Thoracic aorta (tissue), 2 donors: ENCODE measurements at regions not wholly inside any gene's neighbourhood (a gene's known extent, or its start where the extent isn't known, plus 50 kb on each side); places are given as distances from the start of the nearest gene placed in this dataset.

ENCODE experiments used
- ATAC-seq: fragments of 150-250 bp; one replicate; pipeline ENCODE4 v1.8.0; 2017; ENCODE audit warnings: low read depth; ENCODE audit not compliant: insufficient number of reproducible peaks, low FRiP score
- DNase-seq: peaks from one replicate; pipeline ENCODE4 v3.0.0-alpha.2; 2020; ENCODE audit warnings: low spot score
- H3K27ac ChIP-seq, 2 donors: fragments of 200-600 bp; sonication (generic); 1 replicate in 1 of 2; 2 replicates in 1 of 2; pipeline ENCODE4 v1.5.1; 2016; ENCODE audit warnings: mild to moderate bottlenecking in 2 of 2, moderate library complexity in 2 of 2
- H3K27me3 ChIP-seq: fragments of 200-600 bp; sonication (generic); replicated peaks from 2 replicates; pipeline ENCODE4 v1.6.0; 2016; ENCODE audit warnings: mild to moderate bottlenecking; ENCODE audit not compliant: insufficient read depth
- H3K36me3 ChIP-seq: fragments of 200-600 bp; sonication (generic); one replicate; pipeline ENCODE4 v1.5.1; 2016
- H3K4me1 ChIP-seq, 2 donors: fragments of 200-600 bp; sonication (generic); 1 replicate in 1 of 2; 2 replicates in 1 of 2; pipeline versions ENCODE4 v1.5.1 to v1.6.0; 2016; ENCODE audit warnings: low read depth in 2 of 2, mild to moderate bottlenecking in 1 of 2; ENCODE audit not compliant: control insufficient read depth in 1 of 2
- H3K4me3 ChIP-seq: fragments of 200-600 bp; sonication (generic); 2 replicates; pipeline ENCODE4 v1.5.1; 2016; ENCODE audit warnings: mild to moderate bottlenecking
- H3K9me3 ChIP-seq: fragments of 200-600 bp; sonication (generic); 2 replicates; pipeline ENCODE4 v1.5.1; 2016
- TF ChIP-seq, protein P1 (sequence below): fragments of 200-600 bp; sonication (generic); IDR thresholded peaks from one replicate; pipeline ENCODE4 v1.5.1; 2019; ENCODE audit warnings: antibody characterized with exemption

DNA sequence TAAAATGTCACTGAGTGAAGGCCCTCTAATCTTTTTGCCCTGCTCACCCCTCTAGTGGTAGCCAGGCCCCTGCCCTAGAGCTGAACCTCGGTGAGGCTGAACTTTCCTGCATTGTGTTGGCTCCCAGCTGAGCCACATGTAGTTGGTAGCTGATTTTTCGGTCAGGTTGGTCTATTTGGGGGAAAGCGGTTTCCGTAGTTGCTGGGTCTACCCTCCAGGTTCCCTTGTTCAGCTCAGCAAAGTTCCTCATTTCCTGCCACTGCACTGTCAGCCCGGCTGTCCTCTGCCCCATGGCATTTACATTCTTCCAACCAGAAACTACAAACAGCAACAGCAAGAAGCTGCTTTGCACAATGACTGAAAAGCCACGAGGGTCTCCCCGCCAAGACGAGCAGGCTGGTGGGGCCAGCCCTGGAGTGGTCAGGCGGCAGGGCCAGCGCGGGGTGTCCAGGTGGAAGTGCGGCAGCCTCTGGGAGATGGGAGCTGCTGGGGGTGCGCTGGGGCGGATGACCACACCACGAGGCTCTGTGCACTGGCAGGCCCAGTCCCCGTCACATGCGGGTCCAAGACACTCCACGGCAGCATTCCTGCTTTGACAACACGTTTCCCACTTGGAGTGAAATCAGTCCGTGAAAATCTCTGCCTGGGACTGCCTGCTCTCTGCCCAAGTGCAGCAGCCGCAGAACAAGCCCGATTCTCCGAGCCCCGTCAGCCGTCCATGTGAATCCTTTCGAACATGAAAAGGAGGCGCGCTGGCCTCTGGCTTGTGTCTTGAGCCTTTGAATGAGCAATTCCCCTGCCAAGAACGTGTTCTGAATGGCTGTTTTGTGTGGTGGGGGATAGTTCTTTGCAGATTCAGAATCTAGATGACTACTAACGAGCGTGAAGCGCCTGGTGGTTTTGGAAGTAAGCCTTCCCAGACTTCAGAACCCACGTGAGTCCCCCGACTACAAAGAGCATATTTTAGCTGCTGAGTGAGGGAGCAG is 159.4 kb downstream of the ASB1 start:
- no peaks in the 10 kb centered on the region for H3K36me3 ChIP-seq
- TF ChIP-seq, protein P1, sequence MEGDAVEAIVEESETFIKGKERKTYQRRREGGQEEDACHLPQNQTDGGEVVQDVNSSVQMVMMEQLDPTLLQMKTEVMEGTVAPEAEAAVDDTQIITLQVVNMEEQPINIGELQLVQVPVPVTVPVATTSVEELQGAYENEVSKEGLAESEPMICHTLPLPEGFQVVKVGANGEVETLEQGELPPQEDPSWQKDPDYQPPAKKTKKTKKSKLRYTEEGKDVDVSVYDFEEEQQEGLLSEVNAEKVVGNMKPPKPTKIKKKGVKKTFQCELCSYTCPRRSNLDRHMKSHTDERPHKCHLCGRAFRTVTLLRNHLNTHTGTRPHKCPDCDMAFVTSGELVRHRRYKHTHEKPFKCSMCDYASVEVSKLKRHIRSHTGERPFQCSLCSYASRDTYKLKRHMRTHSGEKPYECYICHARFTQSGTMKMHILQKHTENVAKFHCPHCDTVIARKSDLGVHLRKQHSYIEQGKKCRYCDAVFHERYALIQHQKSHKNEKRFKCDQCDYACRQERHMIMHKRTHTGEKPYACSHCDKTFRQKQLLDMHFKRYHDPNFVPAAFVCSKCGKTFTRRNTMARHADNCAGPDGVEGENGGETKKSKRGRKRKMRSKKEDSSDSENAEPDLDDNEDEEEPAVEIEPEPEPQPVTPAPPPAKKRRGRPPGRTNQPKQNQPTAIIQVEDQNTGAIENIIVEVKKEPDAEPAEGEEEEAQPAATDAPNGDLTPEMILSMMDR = no peak
- no peaks in the 10 kb centered on the region for H3K4me1 ChIP-seq
- H3K27ac ChIP-seq = no peak overlapping the region
- no peak for DNase-seq
- H3K9me3 ChIP-seq = no peaks in the 10 kb centered on the region
- no peak overlapping the region for H3K4me3 ChIP-seq
- no peaks in the 10 kb centered on the region for H3K27me3 ChIP-seq
- ATAC-seq = no peak

DNA sequence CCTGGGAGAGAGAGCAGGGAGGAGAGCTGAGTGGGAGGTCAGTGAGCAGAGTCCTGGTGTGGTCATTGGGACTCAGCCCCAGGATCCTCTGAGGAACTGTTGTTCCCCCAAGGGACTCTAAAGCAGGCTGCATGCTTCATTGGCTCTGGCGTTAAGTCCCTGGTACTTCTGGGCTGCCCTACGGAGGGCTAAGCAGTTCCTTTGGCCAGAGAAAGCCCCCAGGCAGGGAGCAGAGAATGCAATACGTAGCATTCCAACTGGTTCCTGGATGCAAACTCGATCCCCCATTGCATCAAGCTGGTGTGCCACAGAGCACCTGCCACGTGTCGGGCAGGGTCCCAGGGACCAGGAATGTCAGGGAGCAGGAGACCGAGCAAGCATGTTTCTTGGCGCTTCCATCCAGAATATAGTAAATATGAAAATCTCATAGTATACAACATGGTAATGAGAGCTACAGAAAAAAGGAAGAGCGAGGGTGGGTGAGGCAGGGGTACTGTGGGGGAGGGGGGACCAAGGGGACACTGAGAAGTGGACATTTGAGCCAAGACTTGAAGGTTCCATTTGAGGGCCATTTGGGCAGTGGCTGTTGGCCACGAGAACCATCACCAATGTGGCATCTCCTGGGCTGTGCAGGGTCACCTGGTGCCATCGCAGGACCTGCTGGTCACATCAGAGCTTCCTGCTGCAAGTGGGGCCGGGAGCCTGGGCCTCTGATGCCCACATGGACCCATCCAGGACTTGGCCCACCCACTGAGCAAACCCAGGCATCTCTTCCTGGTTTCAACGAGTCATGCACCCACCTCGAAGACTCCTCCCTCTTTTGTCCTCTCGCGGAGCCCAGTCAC is 160.4 kb downstream of the ASB1 start:
- Histone ChIP-seq H3K4me1 (no peaks in the 10 kb centered on the region), H3K27me3 (no peaks in the 10 kb centered on the region), H3K9me3 (no peaks in the 10 kb centered on the region), H3K27ac (no peak overlapping the region), H3K4me3 (no peak overlapping the region), H3K36me3 (no peaks in the 10 kb centered on the region)
- no peak for ATAC-seq
- TF ChIP-seq, protein P1 = no peak
- no peak for DNase-seq

DNA sequence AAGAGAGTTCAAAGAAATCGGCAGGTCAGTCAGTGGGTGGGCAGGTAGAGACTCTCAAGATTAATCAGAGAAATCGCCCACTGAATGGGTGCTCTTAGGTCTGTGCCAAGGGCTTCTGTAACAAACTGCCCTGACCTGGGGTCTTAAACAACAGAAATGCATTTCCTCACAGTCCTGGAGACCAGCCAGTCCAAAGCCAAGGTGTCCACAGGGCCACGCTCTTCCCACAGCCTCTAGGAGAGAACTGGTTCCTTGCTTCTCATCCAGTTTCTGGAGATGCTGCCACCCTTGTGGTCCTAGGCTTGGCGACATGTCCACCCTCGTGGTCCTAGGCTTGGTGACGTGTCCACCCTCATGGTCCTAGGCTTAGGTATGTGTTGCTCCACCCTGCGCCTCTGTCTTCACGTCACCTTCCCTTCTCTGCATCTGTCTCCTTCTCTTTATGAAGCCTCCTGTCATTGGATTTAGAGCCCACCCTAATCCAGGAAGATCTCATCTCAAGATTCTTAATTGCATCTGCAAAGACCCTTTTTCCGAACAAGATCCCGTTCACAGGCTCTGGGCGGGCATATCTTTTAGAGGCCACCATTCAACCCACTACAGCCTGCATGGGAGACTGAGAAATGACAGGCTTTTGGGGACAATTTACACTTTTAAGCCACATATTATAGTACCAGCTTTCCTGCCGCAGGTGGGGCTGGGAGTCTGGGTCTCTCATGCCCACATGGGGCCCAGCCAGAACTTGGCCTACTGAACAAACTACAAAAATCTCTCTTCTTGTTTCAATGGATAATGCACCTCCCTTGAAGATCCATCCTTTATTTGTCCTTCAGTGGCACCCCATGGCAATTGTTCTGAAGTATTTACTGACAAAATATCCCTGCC is 161.3 kb downstream of the ASB1 start:
- ATAC-seq = no peak

DNA sequence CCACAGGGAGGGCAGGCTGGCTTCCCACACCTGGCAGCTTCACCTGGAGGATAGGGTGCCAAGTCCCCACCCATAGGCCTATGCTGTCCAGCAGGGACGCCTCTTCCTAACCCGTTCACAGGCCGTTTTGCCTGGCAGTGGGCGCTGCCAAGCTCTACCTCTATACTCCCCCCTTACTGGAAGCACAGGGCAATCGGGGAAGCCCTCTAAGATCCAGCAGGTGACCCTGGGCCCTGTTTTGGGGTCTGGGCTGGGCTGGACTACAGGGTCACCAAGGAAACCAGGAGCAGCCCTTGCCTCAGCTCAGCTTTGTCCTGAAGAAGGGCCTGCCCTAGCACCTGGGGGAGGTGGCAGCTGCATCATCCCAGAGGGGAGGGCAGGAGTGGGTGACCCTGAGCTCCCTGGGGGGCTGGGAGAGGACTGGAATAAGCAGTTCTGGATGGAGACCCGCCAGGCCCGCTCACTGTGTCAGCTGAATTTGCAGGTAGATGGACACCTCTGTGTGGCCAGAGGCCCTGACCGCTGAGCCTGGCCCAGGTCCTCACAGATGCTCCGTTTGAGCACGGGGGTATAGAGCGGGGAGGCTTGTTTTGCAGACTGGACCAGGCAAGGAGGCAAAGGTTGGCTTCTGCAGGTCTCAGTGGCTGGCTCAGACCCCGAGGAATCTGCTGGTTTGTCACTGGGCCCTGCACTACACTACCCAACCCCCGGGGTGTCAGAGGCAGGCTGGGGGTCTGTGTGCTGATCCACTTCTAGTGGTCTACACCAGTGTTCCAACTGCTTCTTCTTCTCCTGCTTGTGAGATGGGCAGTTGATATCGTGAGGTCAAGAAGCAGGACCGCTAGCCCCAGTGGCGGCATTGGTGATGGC is 163.1 kb downstream of the ASB1 start:
- Histone ChIP-seq H3K4me1 (no peaks in the 10 kb centered on the region), H3K4me3 (no peak overlapping the region), H3K27ac (no peak overlapping the region), H3K9me3 (no peaks in the 10 kb centered on the region), H3K27me3 (no peaks in the 10 kb centered on the region), H3K36me3 (no peaks in the 10 kb centered on the region)
- DNase-seq = no peak
- no peak for ATAC-seq
- TF ChIP-seq, protein P1 = no peak

More for the DNA sequence above, 161.3 kb downstream of the ASB1 start:
- Histone ChIP-seq H3K9me3 (no peaks in the 10 kb centered on the region), H3K27ac (no peak overlapping the region), H3K4me1 (no peaks in the 10 kb centered on the region), H3K27me3 (no peaks in the 10 kb centered on the region), H3K4me3 (no peak overlapping the region), H3K36me3 (no peaks in the 10 kb centered on the region)
- TF ChIP-seq, protein P1 = no peak
- no peak for DNase-seq
